Endothelial cell of umbilical vein (primary cell): ENCODE measurements at regions not wholly inside any gene's neighbourhood (a gene's known extent, or its start where the extent isn't known, plus 50 kb on each side); places are given as distances from the start of the nearest gene placed in this dataset.

Experiments used
- BruUV-seq: library from RNA; stranded (reverse); fragments of 400-500 nt; replicated peaks from 2 replicates; lab custom pipeline; 2021; lab: Mats Ljungman, UMichigan
- CTCF ChIA-PET: fragments of 300-600, 350-600 bp; sonication (Branson Sonifier 250); formaldehyde crosslinking; loops from one replicate; lab custom pipeline; 2021; ENCODE audit warnings: antibody characterized with exemption, inconsistent platforms; lab: Charles Lee
- POLR2A ChIA-PET: fragments of 300-600, 350-600 bp; sonication (Branson Sonifier 250); formaldehyde crosslinking; loops from one replicate; lab custom pipeline; 2021; ENCODE audit warnings: antibody characterized with exemption, inconsistent platforms; lab: Charles Lee
- DNase-seq: peaks from one replicate; pipeline ENCODE4 v3.0.0-alpha.2; 2011; ENCODE audit warnings: low read depth, low spot score
- FAIRE-seq: peaks from 2 replicates; lab custom pipeline; 2011; peaks lifted over from hg19 to GRCh38; lab: Jason Lieb, UNC
- H2AFZ ChIP-seq: 2 replicates; pipeline ENCODE4 v1.6.0; 2012; ENCODE audit warnings: low read depth, low read length, control low read depth, inconsistent platforms
- H3K27ac ChIP-seq: 2 replicates; pipeline ENCODE4 v1.5.1; 2011; ENCODE audit warnings: low read depth, mild to moderate bottlenecking, control low read depth, low read length, moderate library complexity; ENCODE audit not compliant: insufficient read depth
- H3K27me3 ChIP-seq, 2 experiments: 2 replicates each; pipeline versions ENCODE4 v1.6.0 to v1.6.1; 2011; ENCODE audit warnings: low read length in 2 of 2, mixed read lengths in 1 of 2; ENCODE audit not compliant: control insufficient read depth in 2 of 2, insufficient read depth in 2 of 2
- H3K36me3 ChIP-seq, 2 experiments: 2 replicates in 1 of 2; 3 replicates in 1 of 2; pipeline ENCODE4 v1.5.1; 2011; ENCODE audit warnings: low read length in 2 of 2, mild to moderate bottlenecking in 1 of 2, moderate library complexity in 1 of 2; ENCODE audit not compliant: control insufficient read depth in 2 of 2, insufficient read depth in 2 of 2; ENCODE audit errors: extremely low read depth in 1 of 2
- H3K4me1 ChIP-seq: 3 replicates; pipeline ENCODE4 v1.5.1; 2011; ENCODE audit warnings: mild to moderate bottlenecking, low read length; ENCODE audit not compliant: control insufficient read depth, insufficient read depth; ENCODE audit errors: extremely low read depth
- H3K4me2 ChIP-seq: 2 replicates; pipeline ENCODE4 v1.6.1; 2011; ENCODE audit warnings: low read length, control low read depth, mixed read lengths; ENCODE audit not compliant: insufficient read depth
- H3K4me3 ChIP-seq, 3 experiments: fragments of 200-600 bp in 1 of 3; sonication (generic), shearing (Covaris generic) in 1 of 3; replicated peaks in 1 of 3; 2 replicates each; pipeline ENCODE4 v1.5.1; 2011 to 2016; ENCODE audit warnings: control low read depth in 3 of 3, low read length in 3 of 3, mild to moderate bottlenecking in 2 of 3, inconsistent platforms in 1 of 3, low read depth in 1 of 3, moderate library complexity in 1 of 3; ENCODE audit not compliant: insufficient read depth in 1 of 3
- H3K79me2 ChIP-seq: 2 replicates; pipeline ENCODE4 v1.6.0; 2012; ENCODE audit warnings: low read length, inconsistent platforms; ENCODE audit not compliant: control insufficient read depth, insufficient read depth
- H3K9ac ChIP-seq: replicated peaks from 2 replicates; pipeline ENCODE3; 2011; ENCODE audit warnings: low read length, control low read depth; ENCODE audit not compliant: insufficient read depth; ENCODE audit errors: extremely low read depth
- H3K9me1 ChIP-seq: replicated peaks from 3 replicates; pipeline ENCODE4 v1.6.0; 2011; ENCODE audit warnings: mild to moderate bottlenecking, low read length; ENCODE audit not compliant: control insufficient read depth, insufficient read depth; ENCODE audit errors: extremely low read depth
- H3K9me3 ChIP-seq: replicated peaks from 2 replicates; pipeline ENCODE4 v1.5.1; 2012; ENCODE audit warnings: low read length, inconsistent platforms; ENCODE audit not compliant: control insufficient read depth, insufficient read depth
- H4K20me1 ChIP-seq: replicated peaks from 2 replicates; pipeline ENCODE3; 2011; ENCODE audit warnings: mild to moderate bottlenecking, low read length; ENCODE audit not compliant: control insufficient read depth, insufficient read depth; ENCODE audit errors: extremely low read depth
- FOS ChIP-seq: IDR thresholded peaks from 2 replicates; pipeline ENCODE4 v1.6.1; 2011; ENCODE audit warnings: mild to moderate bottlenecking, low read length, moderate library complexity, borderline replicate concordance; ENCODE audit not compliant: insufficient read depth
- GATA2 ChIP-seq: IDR thresholded peaks from 2 replicates; pipeline ENCODE4 v1.7.0; 2011; ENCODE audit warnings: low read depth, mild to moderate bottlenecking, moderate library complexity, mixed read lengths, low read length; ENCODE audit not compliant: insufficient read length, insufficient read depth
- JUN ChIP-seq: IDR thresholded peaks from 2 replicates; pipeline ENCODE4 v1.6.1; 2011; ENCODE audit warnings: borderline replicate concordance, low read depth; ENCODE audit not compliant: insufficient read length, insufficient read depth
- MYC ChIP-seq: IDR thresholded peaks from one replicate; pipeline ENCODE4 v1.6.1; 2011; ENCODE audit warnings: mild to moderate bottlenecking, low read depth, low read length
- POLR2A ChIP-seq: IDR thresholded peaks from 2 replicates; pipeline ENCODE4 v1.6.1; 2012; ENCODE audit warnings: low read depth, mild to moderate bottlenecking, control low read depth, low read length
- POLR2AphosphoS5 ChIP-seq: IDR thresholded peaks from 2 replicates; pipeline ENCODE4 v1.6.1; 2012; ENCODE audit warnings: low read depth, mild to moderate bottlenecking, control low read depth, low read length, moderate library complexity; ENCODE audit not compliant: insufficient read depth
- dilution Hi-C: fragments of 300-500 bp; cut with MboI; formaldehyde crosslinking; loops from one replicate; pipeline ENCODE4 v1.15.0; 2019; ENCODE audit warnings: low sequenced_read_pairs; ENCODE audit not compliant: extremely low pct_ligation_motif_present
- intact Hi-C: fragments of 100-400 bp; cut with micrococcal nuclease; formaldehyde crosslinking; loops from one replicate; pipeline ENCODE4 v1.10.0; 2022
- TF ChIP-seq, protein P1 (sequence below): IDR thresholded peaks from 2 replicates; pipeline ENCODE4 v1.6.1; 2011; ENCODE audit not compliant: insufficient read depth, insufficient read length
- TF ChIP-seq, protein P2 (sequence below), 2 donors: IDR thresholded peaks; 1 replicate in 1 of 2; 2 replicates in 1 of 2; pipeline ENCODE4 v1.5.1; 2011; ENCODE audit warnings: low read length in 2 of 2, mild to moderate bottlenecking in 2 of 2, moderate library complexity in 2 of 2, control low read depth in 1 of 2, inconsistent platforms in 1 of 2, low read depth in 1 of 2; ENCODE audit not compliant: insufficient read depth in 1 of 2; ENCODE audit errors: extremely low read depth in 1 of 2

DNA sequence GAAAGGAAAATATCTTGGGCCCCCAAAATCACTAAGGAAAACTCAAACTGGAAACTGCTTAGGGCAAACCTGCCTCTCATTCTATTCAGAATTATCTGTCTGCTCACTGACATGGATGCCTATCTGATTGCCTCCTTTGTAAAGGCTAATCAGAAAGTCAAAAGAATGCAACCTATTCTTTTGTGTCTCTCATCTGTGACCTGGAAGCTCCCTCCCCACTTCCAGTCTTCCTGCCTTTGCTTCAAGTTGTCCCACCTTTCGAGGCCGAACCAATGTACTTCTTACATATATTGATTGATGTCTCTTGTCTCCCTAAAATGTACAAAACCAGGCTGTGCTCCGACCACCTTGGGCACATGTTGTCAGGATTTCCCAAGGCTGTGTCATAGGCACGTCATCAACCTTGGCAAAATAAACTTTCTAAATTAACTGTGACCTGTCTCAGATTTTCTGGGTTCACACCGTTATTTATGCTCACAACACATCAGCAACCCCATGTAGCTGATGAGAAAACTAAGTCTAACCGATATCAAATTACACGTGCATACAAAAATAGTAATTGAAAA, 302.3 kb upstream of the NRIP1 start:
- no TSS peak for BruUV-seq
- no peak overlapping the region for H3K9ac ChIP-seq
- FAIRE-seq (no peak), DNase-seq (no peak)
- TF ChIP-seq MYC, result no peak
- no peak for TF ChIP-seq FOS
- TF ChIP-seq, protein P1, sequence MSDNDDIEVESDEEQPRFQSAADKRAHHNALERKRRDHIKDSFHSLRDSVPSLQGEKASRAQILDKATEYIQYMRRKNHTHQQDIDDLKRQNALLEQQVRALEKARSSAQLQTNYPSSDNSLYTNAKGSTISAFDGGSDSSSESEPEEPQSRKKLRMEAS, result no peak
- TF ChIP-seq GATA2, result no peak
- TF ChIP-seq, protein P2, sequence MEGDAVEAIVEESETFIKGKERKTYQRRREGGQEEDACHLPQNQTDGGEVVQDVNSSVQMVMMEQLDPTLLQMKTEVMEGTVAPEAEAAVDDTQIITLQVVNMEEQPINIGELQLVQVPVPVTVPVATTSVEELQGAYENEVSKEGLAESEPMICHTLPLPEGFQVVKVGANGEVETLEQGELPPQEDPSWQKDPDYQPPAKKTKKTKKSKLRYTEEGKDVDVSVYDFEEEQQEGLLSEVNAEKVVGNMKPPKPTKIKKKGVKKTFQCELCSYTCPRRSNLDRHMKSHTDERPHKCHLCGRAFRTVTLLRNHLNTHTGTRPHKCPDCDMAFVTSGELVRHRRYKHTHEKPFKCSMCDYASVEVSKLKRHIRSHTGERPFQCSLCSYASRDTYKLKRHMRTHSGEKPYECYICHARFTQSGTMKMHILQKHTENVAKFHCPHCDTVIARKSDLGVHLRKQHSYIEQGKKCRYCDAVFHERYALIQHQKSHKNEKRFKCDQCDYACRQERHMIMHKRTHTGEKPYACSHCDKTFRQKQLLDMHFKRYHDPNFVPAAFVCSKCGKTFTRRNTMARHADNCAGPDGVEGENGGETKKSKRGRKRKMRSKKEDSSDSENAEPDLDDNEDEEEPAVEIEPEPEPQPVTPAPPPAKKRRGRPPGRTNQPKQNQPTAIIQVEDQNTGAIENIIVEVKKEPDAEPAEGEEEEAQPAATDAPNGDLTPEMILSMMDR (IDR thresholded peaks at IDR 0.05; ENCODE audit: extremely low read depth in 1 of 2, insufficient read depth in 1 of 2, low read depth in 1 of 2, low read length in 2 of 2), result no peak
- TF ChIP-seq POLR2A, result no peak
- no peak for TF ChIP-seq POLR2AphosphoS5
- TF ChIP-seq JUN, result no peak
- CTCF ChIA-PET, result no interaction called here
- dilution Hi-C loops, result no loop called here
- no peaks in the 10 kb centered on the region for H3K36me3 ChIP-seq
- peaks cover 4% of the 10 kb centered on the region for H3K4me1 ChIP-seq
- H3K9me3 ChIP-seq, result no peaks in the 10 kb centered on the region
- no peaks in the 10 kb centered on the region for H3K9me1 ChIP-seq
- no peak overlapping the region for H3K4me3 ChIP-seq
- H3K4me2 ChIP-seq, result no peak overlapping the region
- no peaks in the 10 kb centered on the region for H3K79me2 ChIP-seq
- peaks cover 0 to under 1% of the 10 kb centered on the region in 2 experiments for H3K27me3 ChIP-seq
- H4K20me1 ChIP-seq, result no peaks in the 10 kb centered on the region
- H3K27ac ChIP-seq, result no peak overlapping the region
- POLR2A ChIA-PET, result no interaction called here
- intact Hi-C loops, result no loop called here
- no peak overlapping the region for H2AFZ ChIP-seq
